HEK293 (cell line): ENCODE measurements at regions not wholly inside any gene's neighbourhood (a gene's known extent, or its start where the extent isn't known, plus 50 kb on each side); places are given as distances from the start of the nearest gene placed in this dataset.

Experiments used
- CTCF ChIA-PET: fragments of 350-600 bp; formaldehyde crosslinking; extraction: SDS; loops from one replicate; lab custom pipeline; 2021; ENCODE audit warnings: antibody characterized with exemption; lab: Yijun Ruan, JAX
- POLR2A ChIA-PET: fragments of 300-600 bp; formaldehyde crosslinking; extraction: SDS; loops from one replicate; lab custom pipeline; 2020; ENCODE audit warnings: antibody characterized with exemption, inconsistent platforms; lab: Yijun Ruan, JAX
- H3K27ac ChIP-seq: fragments of 200-500 bp; sonication (Bioruptor generic); 2 replicates; pipeline ENCODE4 v1.5.1; 2014; ENCODE audit warnings: low read depth, low read length, control low read depth, inconsistent platforms; ENCODE audit errors: extremely low read depth
- H3K36me3 ChIP-seq, 2 experiments: fragments of 200-500 bp in 1 of 2; sonication (Bioruptor generic) in 1 of 2; 1 replicate in 1 of 2; 2 replicates in 1 of 2; pipeline ENCODE4 v1.5.1; 2014 to 2017; ENCODE audit warnings: inconsistent platforms in 2 of 2, low read length in 2 of 2; ENCODE audit not compliant: control insufficient read depth in 2 of 2, insufficient read depth in 1 of 2
- H3K4me1 ChIP-seq: fragments of 200-500 bp; sonication (Bioruptor generic); 2 replicates; pipeline ENCODE4 v1.5.1; 2014; ENCODE audit warnings: mild to moderate bottlenecking, low read length, inconsistent platforms; ENCODE audit not compliant: control insufficient read depth, insufficient read depth
- H3K4me3 ChIP-seq: 2 replicates; pipeline ENCODE4 v1.5.1; 2011; ENCODE audit warnings: low read depth, mild to moderate bottlenecking, control low read depth, low read length, moderate library complexity
- H3K9me3 ChIP-seq: fragments of 200-500 bp; sonication (Bioruptor generic); 2 replicates; pipeline ENCODE4 v1.5.1; 2014; ENCODE audit warnings: low read depth, low read length, inconsistent platforms; ENCODE audit not compliant: control insufficient read depth, insufficient read depth
- FEZF1 ChIP-seq: fragments of 450-650 bp; formaldehyde crosslinking; IDR thresholded peaks from 2 replicates; pipeline ENCODE4 v1.5.1; 2016; ENCODE audit warnings: missing biosample characterization, missing genetic modification characterization
- GLIS2 ChIP-seq: fragments of 450-650 bp; formaldehyde crosslinking; IDR thresholded peaks from 2 replicates; pipeline ENCODE4 v1.5.1; 2016; ENCODE audit warnings: missing biosample characterization, missing genetic modification characterization
- SETDB1 ChIP-seq: IDR thresholded peaks from one replicate; pipeline ENCODE4 v1.6.1; 2017; ENCODE audit warnings: mild to moderate bottlenecking, low read length, moderate library complexity, mixed read lengths; ENCODE audit not compliant: insufficient read length
- ZFP3 ChIP-seq: fragments of 450-650 bp; formaldehyde crosslinking; IDR thresholded peaks from 2 replicates; pipeline ENCODE4 v1.5.1; 2016; ENCODE audit warnings: low read depth, missing biosample characterization, missing genetic modification characterization
- ZIC2 ChIP-seq: fragments of 450-650 bp; formaldehyde crosslinking; IDR thresholded peaks from 2 replicates; pipeline ENCODE4 v1.5.1; 2016; ENCODE audit warnings: missing biosample characterization, missing genetic modification characterization
- ZNF140 ChIP-seq: fragments of 450-650 bp; formaldehyde crosslinking; IDR thresholded peaks from 2 replicates; pipeline ENCODE4 v1.5.1; 2016; ENCODE audit warnings: missing biosample characterization, missing genetic modification characterization
- ZNF214 ChIP-seq: fragments of 450-650 bp; formaldehyde crosslinking; IDR thresholded peaks from 2 replicates; pipeline ENCODE4 v1.5.1; 2017; ENCODE audit warnings: missing biosample characterization, mild to moderate bottlenecking, missing genetic modification characterization, borderline replicate concordance
- ZNF274 ChIP-seq, 2 experiments: fragments of 200-500 bp in 1 of 2; fragments of 450-650 bp in 1 of 2; sonication (Bioruptor generic) in 1 of 2; formaldehyde crosslinking in 1 of 2; IDR thresholded peaks; 2 replicates each; pipeline versions ENCODE4 v1.5.1 to v1.6.1; 2014 to 2016; ENCODE audit warnings: borderline replicate concordance in 1 of 2, inconsistent platforms in 1 of 2, low read length in 1 of 2, missing biosample characterization in 1 of 2, missing genetic modification characterization in 1 of 2
- ZNF366 ChIP-seq: fragments of 450-650 bp; formaldehyde crosslinking; conservative IDR thresholded peaks from 2 replicates; pipeline ENCODE4 v1.5.1; 2016; ENCODE audit warnings: missing biosample characterization, missing genetic modification characterization
- ZNF404 ChIP-seq: fragments of 450-650 bp; formaldehyde crosslinking; IDR thresholded peaks from 2 replicates; pipeline ENCODE4 v1.5.1; 2017; ENCODE audit warnings: missing biosample characterization, missing genetic modification characterization
- ZNF423 ChIP-seq: fragments of 450-650 bp; formaldehyde crosslinking; IDR thresholded peaks from 2 replicates; pipeline ENCODE4 v1.5.1; 2016; ENCODE audit warnings: missing biosample characterization, missing genetic modification characterization
- ZNF473 ChIP-seq: fragments of 450-650 bp; formaldehyde crosslinking; IDR thresholded peaks from 2 replicates; pipeline ENCODE4 v1.5.1; 2017; ENCODE audit warnings: missing biosample characterization, missing genetic modification characterization
- ZNF501 ChIP-seq: fragments of 450-650 bp; formaldehyde crosslinking; IDR thresholded peaks from 2 replicates; pipeline ENCODE4 v1.5.1; 2016; ENCODE audit warnings: missing biosample characterization, missing genetic modification characterization
- ZNF521 ChIP-seq: fragments of 450-650 bp; formaldehyde crosslinking; IDR thresholded peaks from 2 replicates; pipeline ENCODE4 v1.5.1; 2017; ENCODE audit warnings: missing biosample characterization, mild to moderate bottlenecking, missing genetic modification characterization
- ZNF792 ChIP-seq: fragments of 450-650 bp; formaldehyde crosslinking; IDR thresholded peaks from 2 replicates; pipeline ENCODE4 v1.5.1; 2016; ENCODE audit warnings: missing biosample characterization, missing genetic modification characterization
- ZNF843 ChIP-seq: fragments of 450-650 bp; formaldehyde crosslinking; IDR thresholded peaks from 2 replicates; pipeline ENCODE4 v1.5.1; 2016; ENCODE audit warnings: missing biosample characterization, missing genetic modification characterization
- ZXDB ChIP-seq: fragments of 450-650 bp; formaldehyde crosslinking; IDR thresholded peaks from 2 replicates; pipeline ENCODE4 v1.5.1; 2016; ENCODE audit warnings: missing biosample characterization, missing genetic modification characterization
- TF ChIP-seq, protein P1 (sequence below): fragments of 450-650 bp; formaldehyde crosslinking; IDR thresholded peaks from 2 replicates; pipeline ENCODE4 v1.5.1; 2017; ENCODE audit warnings: missing biosample characterization, missing genetic modification characterization
- TF ChIP-seq, protein P2 (sequence below): fragments of 450-650 bp; formaldehyde crosslinking; IDR thresholded peaks from 2 replicates; pipeline ENCODE4 v1.5.1; 2017; ENCODE audit warnings: missing biosample characterization, missing genetic modification characterization
- TF ChIP-seq, protein P3 (sequence below): fragments of 450-650 bp; formaldehyde crosslinking; IDR thresholded peaks from 2 replicates; pipeline ENCODE4 v1.5.1; 2016; ENCODE audit warnings: missing biosample characterization, missing genetic modification characterization
- TF ChIP-seq, protein P4 (sequence below): fragments of 450-650 bp; formaldehyde crosslinking; IDR thresholded peaks from 2 replicates; pipeline ENCODE4 v1.5.1; 2016; ENCODE audit warnings: missing biosample characterization, missing genetic modification characterization, borderline replicate concordance
- TF ChIP-seq, protein P5 (sequence below): fragments of 450-650 bp; formaldehyde crosslinking; IDR thresholded peaks from 2 replicates; pipeline ENCODE4 v1.5.0; 2017; ENCODE audit warnings: missing biosample characterization, missing genetic modification characterization, borderline replicate concordance

DNA sequence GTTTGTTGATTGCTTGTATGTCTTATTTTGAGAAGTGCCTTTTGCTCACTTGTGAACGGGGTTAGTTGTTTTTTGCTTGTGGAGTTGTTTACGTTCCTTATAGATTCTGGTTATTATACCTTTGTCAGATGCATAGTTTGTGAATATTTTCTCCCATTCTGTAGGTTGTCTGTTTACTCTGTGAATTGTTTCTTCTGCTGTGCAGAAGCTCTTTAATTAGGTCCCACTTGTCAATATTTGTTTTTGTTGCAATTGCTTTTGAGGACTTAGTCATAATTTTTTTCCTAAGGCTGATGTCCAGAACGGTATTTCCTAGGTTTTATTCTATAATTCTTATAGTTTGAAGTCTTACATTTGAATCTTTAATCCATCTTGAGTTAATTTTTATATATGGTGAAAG, 285.3 kb upstream of the GADL1 start (continued):
- no peak for TF ChIP-seq ZNF274 (IDR thresholded peaks at IDR 0.05; ENCODE audit: low read length)
- no peak for TF ChIP-seq ZNF274 (tag by site-specific recombination; IDR thresholded peaks at IDR 0.05; ENCODE audit: borderline replicate concordance)

DNA sequence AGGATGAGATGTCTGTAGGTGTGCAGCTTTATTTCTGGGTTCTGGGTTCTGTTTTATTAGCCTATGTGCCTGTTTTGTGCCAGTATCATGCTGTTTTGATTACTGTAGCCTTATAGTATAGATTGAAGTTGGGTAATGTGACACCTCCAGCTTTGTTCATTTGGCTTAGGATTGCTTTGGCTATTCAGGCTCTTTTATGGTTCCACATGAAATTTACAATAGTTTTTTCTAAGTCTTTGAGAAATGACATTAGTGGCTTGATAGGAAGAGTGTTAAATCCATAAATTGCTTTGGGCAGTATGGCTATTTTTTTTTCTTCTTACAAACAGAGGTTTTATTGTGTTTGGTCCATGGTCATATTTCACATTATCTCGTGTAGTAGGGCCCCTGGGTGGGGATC, 285.8 kb upstream of the GADL1 start:
- POLR2A ChIA-PET, result no interaction called here
- H3K36me3 ChIP-seq, result no peaks in the 10 kb centered on the region
- H3K9me3 ChIP-seq, result no peaks in the 10 kb centered on the region
- no peak overlapping the region for H3K27ac ChIP-seq
- CTCF ChIA-PET, result no interaction called here
- H3K4me3 ChIP-seq, result no peak overlapping the region
- no peak for TF ChIP-seq ZNF214 (tag by site-specific recombination)
- no peak for TF ChIP-seq ZFP3 (tag by site-specific recombination)
- TF ChIP-seq, protein P1, sequence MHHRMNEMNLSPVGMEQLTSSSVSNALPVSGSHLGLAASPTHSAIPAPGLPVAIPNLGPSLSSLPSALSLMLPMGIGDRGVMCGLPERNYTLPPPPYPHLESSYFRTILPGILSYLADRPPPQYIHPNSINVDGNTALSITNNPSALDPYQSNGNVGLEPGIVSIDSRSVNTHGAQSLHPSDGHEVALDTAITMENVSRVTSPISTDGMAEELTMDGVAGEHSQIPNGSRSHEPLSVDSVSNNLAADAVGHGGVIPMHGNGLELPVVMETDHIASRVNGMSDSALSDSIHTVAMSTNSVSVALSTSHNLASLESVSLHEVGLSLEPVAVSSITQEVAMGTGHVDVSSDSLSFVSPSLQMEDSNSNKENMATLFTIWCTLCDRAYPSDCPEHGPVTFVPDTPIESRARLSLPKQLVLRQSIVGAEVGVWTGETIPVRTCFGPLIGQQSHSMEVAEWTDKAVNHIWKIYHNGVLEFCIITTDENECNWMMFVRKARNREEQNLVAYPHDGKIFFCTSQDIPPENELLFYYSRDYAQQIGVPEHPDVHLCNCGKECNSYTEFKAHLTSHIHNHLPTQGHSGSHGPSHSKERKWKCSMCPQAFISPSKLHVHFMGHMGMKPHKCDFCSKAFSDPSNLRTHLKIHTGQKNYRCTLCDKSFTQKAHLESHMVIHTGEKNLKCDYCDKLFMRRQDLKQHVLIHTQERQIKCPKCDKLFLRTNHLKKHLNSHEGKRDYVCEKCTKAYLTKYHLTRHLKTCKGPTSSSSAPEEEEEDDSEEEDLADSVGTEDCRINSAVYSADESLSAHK (tag by site-specific recombination), result 0 out of 2 replicates have a peak, but pooled peaks have one; percentile 17
- TF ChIP-seq, protein P2, sequence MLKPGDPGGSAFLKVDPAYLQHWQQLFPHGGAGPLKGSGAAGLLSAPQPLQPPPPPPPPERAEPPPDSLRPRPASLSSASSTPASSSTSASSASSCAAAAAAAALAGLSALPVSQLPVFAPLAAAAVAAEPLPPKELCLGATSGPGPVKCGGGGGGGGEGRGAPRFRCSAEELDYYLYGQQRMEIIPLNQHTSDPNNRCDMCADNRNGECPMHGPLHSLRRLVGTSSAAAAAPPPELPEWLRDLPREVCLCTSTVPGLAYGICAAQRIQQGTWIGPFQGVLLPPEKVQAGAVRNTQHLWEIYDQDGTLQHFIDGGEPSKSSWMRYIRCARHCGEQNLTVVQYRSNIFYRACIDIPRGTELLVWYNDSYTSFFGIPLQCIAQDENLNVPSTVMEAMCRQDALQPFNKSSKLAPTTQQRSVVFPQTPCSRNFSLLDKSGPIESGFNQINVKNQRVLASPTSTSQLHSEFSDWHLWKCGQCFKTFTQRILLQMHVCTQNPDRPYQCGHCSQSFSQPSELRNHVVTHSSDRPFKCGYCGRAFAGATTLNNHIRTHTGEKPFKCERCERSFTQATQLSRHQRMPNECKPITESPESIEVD (tag by site-specific recombination), result peak; percentile 62
- TF ChIP-seq ZNF140 (tag by site-specific recombination), result 0 out of 2 replicates have a peak, but pooled peaks have one; percentile 27
- TF ChIP-seq ZNF843 (tag by site-specific recombination), result peak; percentile 60; the same call in 1 of the 2 replicates
- TF ChIP-seq ZXDB (tag by site-specific recombination), result 0 out of 2 replicates have a peak, but pooled peaks have one; percentile 28
- TF ChIP-seq FEZF1 (tag by site-specific recombination), result peak; percentile 89
- 0 out of 2 replicates have a peak, but pooled peaks have one; percentile 71 for TF ChIP-seq ZNF423 (tag by site-specific recombination)
- peaks cover 5% of the 10 kb centered on the region; the same call in 1 of the 2 replicates for H3K4me1 ChIP-seq

DNA sequence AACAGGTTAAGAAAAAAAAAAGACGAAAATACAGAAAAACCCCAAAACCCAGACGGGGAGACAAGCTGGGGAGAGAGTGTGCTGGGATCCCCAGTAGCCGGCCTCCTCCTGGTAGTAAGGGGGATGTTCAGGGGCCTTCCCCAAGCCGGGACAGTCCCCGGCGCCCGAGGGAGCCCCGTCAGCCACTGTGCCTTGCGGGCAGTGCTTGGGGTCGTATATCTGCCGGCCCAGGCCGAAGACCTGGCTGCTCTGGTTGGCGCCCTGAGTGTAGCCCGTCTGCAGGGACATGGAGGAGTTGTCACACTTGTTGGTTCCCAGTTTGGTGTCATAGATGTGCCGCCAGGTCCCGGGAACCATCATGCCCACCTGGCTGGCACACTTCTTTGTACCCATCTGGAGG, 287.2 kb upstream of the GADL1 start:
- TF ChIP-seq ZNF404 (tag by site-specific recombination) (no peak), ZNF473 (no peak), ZNF501 (tag by site-specific recombination) (no peak), ZNF792 (tag by site-specific recombination) (no peak), ZIC2 (tag by site-specific recombination) (no peak)
- TF ChIP-seq, protein P3, sequence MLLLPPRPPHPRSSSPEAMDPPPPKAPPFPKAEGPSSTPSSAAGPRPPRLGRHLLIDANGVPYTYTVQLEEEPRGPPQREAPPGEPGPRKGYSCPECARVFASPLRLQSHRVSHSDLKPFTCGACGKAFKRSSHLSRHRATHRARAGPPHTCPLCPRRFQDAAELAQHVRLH (tag by site-specific recombination), result no peak
- no peak overlapping the region for H3K27ac ChIP-seq
- no peaks in the 10 kb centered on the region for H3K9me3 ChIP-seq
- CTCF ChIA-PET, result no interaction called here
- POLR2A ChIA-PET, result no interaction called here
- H3K4me1 ChIP-seq, result peaks cover 5% of the 10 kb centered on the region; the same call in 1 of the 2 replicates
- no peak overlapping the region for H3K4me3 ChIP-seq
- H3K36me3 ChIP-seq, result no peaks in the 10 kb centered on the region

DNA sequence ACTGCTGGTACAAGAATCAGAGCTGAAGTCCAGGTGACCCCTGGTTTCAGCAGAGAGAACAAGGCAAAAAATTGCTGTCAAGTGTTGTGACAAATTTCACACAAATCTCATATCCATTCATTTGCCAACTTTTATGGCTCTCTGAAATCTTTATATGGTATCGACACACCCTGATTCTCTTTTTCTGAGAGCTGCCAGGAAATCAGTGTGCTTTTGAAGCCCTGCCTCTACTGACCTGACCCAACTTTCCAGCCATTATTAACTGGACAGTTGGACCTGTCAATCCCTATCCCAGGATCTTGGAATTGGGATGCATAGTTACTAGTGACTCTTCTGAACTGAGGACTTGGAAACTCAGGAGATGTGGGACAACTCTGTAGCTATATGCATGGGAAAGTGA, 288.2 kb upstream of the GADL1 start:
- Histone ChIP-seq H3K4me1 (peaks cover 5% of the 10 kb centered on the region; the same call in 1 of the 2 replicates), H3K9me3 (no peaks in the 10 kb centered on the region), H3K4me3 (no peak overlapping the region), H3K27ac (no peak overlapping the region), H3K36me3 (no peaks in the 10 kb centered on the region)
- CTCF ChIA-PET, result no interaction called here
- POLR2A ChIA-PET, result no interaction called here
- no peak for TF ChIP-seq ZNF521 (tag by site-specific recombination)
- no peak for TF ChIP-seq SETDB1
- no peak for TF ChIP-seq ZNF366 (tag by site-specific recombination)
- no peak for TF ChIP-seq GLIS2 (tag by site-specific recombination)
- TF ChIP-seq, protein P4, sequence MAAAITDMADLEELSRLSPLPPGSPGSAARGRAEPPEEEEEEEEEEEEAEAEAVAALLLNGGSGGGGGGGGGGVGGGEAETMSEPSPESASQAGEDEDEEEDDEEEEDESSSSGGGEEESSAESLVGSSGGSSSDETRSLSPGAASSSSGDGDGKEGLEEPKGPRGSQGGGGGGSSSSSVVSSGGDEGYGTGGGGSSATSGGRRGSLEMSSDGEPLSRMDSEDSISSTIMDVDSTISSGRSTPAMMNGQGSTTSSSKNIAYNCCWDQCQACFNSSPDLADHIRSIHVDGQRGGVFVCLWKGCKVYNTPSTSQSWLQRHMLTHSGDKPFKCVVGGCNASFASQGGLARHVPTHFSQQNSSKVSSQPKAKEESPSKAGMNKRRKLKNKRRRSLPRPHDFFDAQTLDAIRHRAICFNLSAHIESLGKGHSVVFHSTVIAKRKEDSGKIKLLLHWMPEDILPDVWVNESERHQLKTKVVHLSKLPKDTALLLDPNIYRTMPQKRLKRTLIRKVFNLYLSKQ (tag by site-specific recombination), result no peak
- TF ChIP-seq, protein P5, sequence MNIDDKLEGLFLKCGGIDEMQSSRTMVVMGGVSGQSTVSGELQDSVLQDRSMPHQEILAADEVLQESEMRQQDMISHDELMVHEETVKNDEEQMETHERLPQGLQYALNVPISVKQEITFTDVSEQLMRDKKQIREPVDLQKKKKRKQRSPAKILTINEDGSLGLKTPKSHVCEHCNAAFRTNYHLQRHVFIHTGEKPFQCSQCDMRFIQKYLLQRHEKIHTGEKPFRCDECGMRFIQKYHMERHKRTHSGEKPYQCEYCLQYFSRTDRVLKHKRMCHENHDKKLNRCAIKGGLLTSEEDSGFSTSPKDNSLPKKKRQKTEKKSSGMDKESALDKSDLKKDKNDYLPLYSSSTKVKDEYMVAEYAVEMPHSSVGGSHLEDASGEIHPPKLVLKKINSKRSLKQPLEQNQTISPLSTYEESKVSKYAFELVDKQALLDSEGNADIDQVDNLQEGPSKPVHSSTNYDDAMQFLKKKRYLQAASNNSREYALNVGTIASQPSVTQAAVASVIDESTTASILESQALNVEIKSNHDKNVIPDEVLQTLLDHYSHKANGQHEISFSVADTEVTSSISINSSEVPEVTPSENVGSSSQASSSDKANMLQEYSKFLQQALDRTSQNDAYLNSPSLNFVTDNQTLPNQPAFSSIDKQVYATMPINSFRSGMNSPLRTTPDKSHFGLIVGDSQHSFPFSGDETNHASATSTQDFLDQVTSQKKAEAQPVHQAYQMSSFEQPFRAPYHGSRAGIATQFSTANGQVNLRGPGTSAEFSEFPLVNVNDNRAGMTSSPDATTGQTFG (tag by site-specific recombination), result no peak
